Panc1 (cell line): ENCODE measurements at regions not wholly inside any gene's neighbourhood (a gene's known extent, or its start where the extent isn't known, plus 50 kb on each side); places are given as distances from the start of the nearest gene placed in this dataset.

ENCODE experiments used
- ATAC-seq: fragments of 200-7000 bp; cut with Tn5 transposase; 2 replicates; pipeline ENCODE4 v1.9.1; 2020; ENCODE audit warnings: mild to moderate bottlenecking, moderate library complexity
- BruUV-seq: library from RNA; stranded (reverse); fragments of 400-500 nt; replicated peaks from 2 replicates; lab custom pipeline; 2021; lab: Mats Ljungman, UMichigan
- CTCF ChIA-PET: fragments of 300-600 bp; sonication (Branson Sonifier 250); formaldehyde crosslinking; loops from one replicate; lab custom pipeline; 2022; ENCODE audit warnings: antibody characterized with exemption; lab: Charles Lee
- POLR2A ChIA-PET: fragments of 300-600 bp; sonication (Branson Sonifier 250); formaldehyde crosslinking; loops from one replicate; lab custom pipeline; 2022; ENCODE audit warnings: antibody characterized with exemption; lab: Charles Lee
- DNase-seq: peaks from one replicate; pipeline ENCODE4 v3.0.0-alpha.2; 2010; ENCODE audit warnings: low read depth, low spot score
- H3K27ac ChIP-seq: 2 replicates; pipeline ENCODE4 v1.5.1; 2011; ENCODE audit warnings: mild to moderate bottlenecking, low read length, inconsistent platforms
- H3K27me3 ChIP-seq: fragments of 200-500 bp; sonication (Bioruptor generic); 2 replicates; pipeline ENCODE4 v1.6.0; 2014; ENCODE audit warnings: low read length, inconsistent platforms; ENCODE audit not compliant: control insufficient read depth, insufficient read depth
- H3K36me3 ChIP-seq: fragments of 200-500 bp; sonication (Bioruptor generic); 2 replicates; pipeline ENCODE4 v1.5.1; 2014; ENCODE audit warnings: inconsistent platforms, mild to moderate bottlenecking, low read length, moderate library complexity; ENCODE audit not compliant: control insufficient read depth, insufficient read depth
- H3K4me1 ChIP-seq: 2 replicates; pipeline ENCODE4 v1.5.1; 2011; ENCODE audit warnings: inconsistent platforms, mild to moderate bottlenecking, low read length, moderate library complexity; ENCODE audit not compliant: control insufficient read depth, insufficient read depth
- H3K4me3 ChIP-seq, 2 experiments: 2 replicates each; pipeline ENCODE4 v1.5.1; 2011 to 2012; ENCODE audit warnings: low read depth in 2 of 2, low read length in 2 of 2, mild to moderate bottlenecking in 2 of 2, inconsistent platforms in 1 of 2, moderate library complexity in 1 of 2
- H3K9me3 ChIP-seq: fragments of 200-500 bp; sonication (Bioruptor generic); 2 replicates; pipeline ENCODE4 v1.5.1; 2014; ENCODE audit warnings: low read depth, mild to moderate bottlenecking, inconsistent platforms, low read length, moderate library complexity; ENCODE audit not compliant: control insufficient read depth, insufficient read depth
- CTCF ChIP-seq: fragments of 450-650 bp; IDR thresholded peaks from 2 replicates; pipeline ENCODE4 v1.5.1; 2017; ENCODE audit warnings: mild to moderate bottlenecking
- POLR2AphosphoS5 ChIP-seq: IDR thresholded peaks from 2 replicates; pipeline ENCODE4 v1.6.1; 2012; ENCODE audit warnings: mild to moderate bottlenecking, low read depth, low read length, moderate library complexity
- REST ChIP-seq, 2 experiments: IDR thresholded peaks; 2 replicates each; pipeline ENCODE4 v1.6.1; 2011 to 2012; ENCODE audit warnings: low read depth in 2 of 2, control low read depth in 1 of 2, low read length in 1 of 2, mild to moderate bottlenecking in 1 of 2, moderate library complexity in 1 of 2; ENCODE audit not compliant: insufficient read depth in 1 of 2
- SIN3A ChIP-seq: IDR thresholded peaks from 2 replicates; pipeline ENCODE4 v1.6.1; 2012; ENCODE audit warnings: low read depth, mild to moderate bottlenecking, low read length, moderate library complexity, borderline replicate concordance; ENCODE audit not compliant: insufficient read depth
- TCF7L2 ChIP-seq: IDR thresholded peaks from 2 replicates; pipeline ENCODE4 v1.6.1; 2011; ENCODE audit warnings: mild to moderate bottlenecking, low read depth, low read length, inconsistent platforms
- in situ Hi-C: cut with HindIII; loops from 2 replicates; pipeline ENCODE4 v1.10.0; 2016; ENCODE audit warnings: low sequenced_read_pairs, low pct_unique_long_range_greater_than_20kb
- intact Hi-C: fragments of 100-400 bp; cut with micrococcal nuclease; formaldehyde crosslinking; loops from one replicate; pipeline ENCODE4 v1.10.0; 2022; ENCODE audit not compliant: unreplicated experiment

- TF ChIP-seq SIN3A (no peak), CTCF (no peak), REST (IDR thresholded peaks at IDR 0.05; ENCODE audit: insufficient read depth in 1 of 2, low read depth in 2 of 2, low read length in 1 of 2) (no peak), POLR2AphosphoS5 (no peak), TCF7L2 (no peak)
- POLR2A ChIA-PET: no interaction called here
- no peak for ATAC-seq
- Histone ChIP-seq H3K4me1 (no peaks in the 10 kb centered on the region), H3K36me3 (no peaks in the 10 kb centered on the region), H3K4me3 (no peak overlapping the region), H3K9me3 (peaks cover 3% of the 10 kb centered on the region; the same call in 1 of the 2 replicates), H3K27me3 (no peaks in the 10 kb centered on the region), H3K27ac (no peak overlapping the region)
- intact Hi-C loops: no loop called here
- CTCF ChIA-PET: no interaction called here
- BruUV-seq: no TSS peak
- in situ Hi-C loops: no loop called here
- DNase-seq: no peak
Measured at GRCh38 chr16:11479916-11480315, 106.8 kb downstream of the LITAF start.

GRCh38 chr16:11480634-11481033, 106.1 kb downstream of the LITAF start:
- BruUV-seq: no TSS peak
- Histone ChIP-seq H3K36me3 (no peaks in the 10 kb centered on the region), H3K4me3 (no peak overlapping the region), H3K9me3 (peaks cover 3% of the 10 kb centered on the region; the same call in 1 of the 2 replicates), H3K27me3 (no peaks in the 10 kb centered on the region), H3K4me1 (no peaks in the 10 kb centered on the region), H3K27ac (no peak overlapping the region)
- in situ Hi-C loops: no loop called here
- intact Hi-C loops: no loop called here
- POLR2A ChIA-PET: no interaction called here
- ATAC-seq (no peak), DNase-seq (no peak)
- no peak for TF ChIP-seq TCF7L2
- TF ChIP-seq SIN3A: no peak
- TF ChIP-seq POLR2AphosphoS5: no peak
- no peak for TF ChIP-seq REST (IDR thresholded peaks at IDR 0.05; ENCODE audit: insufficient read depth in 1 of 2, low read depth in 2 of 2, low read length in 1 of 2)
- no peak for TF ChIP-seq CTCF
- CTCF ChIA-PET: no interaction called here
